Parathyroid adenoma (tissue), 2 donors: ENCODE measurements at regions not wholly inside any gene's neighbourhood (a gene's known extent, or its start where the extent isn't known, plus 50 kb on each side); places are given as distances from the start of the nearest gene placed in this dataset.

ENCODE experiments used
- H2AFZ ChIP-seq: fragments of 300-600 bp; sonication (generic); one replicate; pipeline ENCODE4 v1.7.0; 2017; ENCODE audit warnings: antibody characterized with exemption, mild to moderate bottlenecking
- H3K27ac ChIP-seq: fragments of 300-600 bp; sonication (generic); one replicate; pipeline ENCODE4 v1.7.0; 2017
- H3K27me3 ChIP-seq: fragments of 300-600 bp; sonication (generic); one replicate; pipeline ENCODE4 v1.7.0; 2017; ENCODE audit warnings: low read length; ENCODE audit not compliant: control insufficient read depth, insufficient read depth
- H3K36me3 ChIP-seq: fragments of 300-600 bp; sonication (generic); one replicate; pipeline ENCODE4 v1.7.0; 2017; ENCODE audit warnings: low read length; ENCODE audit not compliant: control insufficient read depth, insufficient read depth
- H3K4me1 ChIP-seq: fragments of 300-600 bp; sonication (generic); one replicate; pipeline ENCODE4 v1.7.0; 2017; ENCODE audit warnings: control low read depth
- H3K4me2 ChIP-seq: fragments of 300-600 bp; sonication (generic); one replicate; pipeline ENCODE4 v1.7.0; 2017; ENCODE audit warnings: low read length
- H3K4me3 ChIP-seq: fragments of 300-600 bp; sonication (generic); one replicate; pipeline ENCODE4 v1.7.0; 2017; ENCODE audit warnings: low read depth, low read length
- H3K79me2 ChIP-seq: fragments of 300-600 bp; sonication (generic); one replicate; pipeline ENCODE4 v1.7.0; 2017; ENCODE audit warnings: control low read depth
- H3K9ac ChIP-seq: fragments of 300-600 bp; sonication (generic); one replicate; pipeline ENCODE4 v1.7.0; 2017; ENCODE audit warnings: mild to moderate bottlenecking
- H3K9me3 ChIP-seq: fragments of 300-600 bp; sonication (generic); one replicate; pipeline ENCODE4 v1.7.0; 2017; ENCODE audit warnings: low read length; ENCODE audit not compliant: control insufficient read depth
- CTCF ChIP-seq: fragments of 300-600 bp; sonication (generic); IDR thresholded peaks from one replicate; pipeline ENCODE4 v1.7.0; 2017; ENCODE audit warnings: antibody characterized with exemption, mild to moderate bottlenecking
- donor health status: primary hyperparathyroidism.

DNA sequence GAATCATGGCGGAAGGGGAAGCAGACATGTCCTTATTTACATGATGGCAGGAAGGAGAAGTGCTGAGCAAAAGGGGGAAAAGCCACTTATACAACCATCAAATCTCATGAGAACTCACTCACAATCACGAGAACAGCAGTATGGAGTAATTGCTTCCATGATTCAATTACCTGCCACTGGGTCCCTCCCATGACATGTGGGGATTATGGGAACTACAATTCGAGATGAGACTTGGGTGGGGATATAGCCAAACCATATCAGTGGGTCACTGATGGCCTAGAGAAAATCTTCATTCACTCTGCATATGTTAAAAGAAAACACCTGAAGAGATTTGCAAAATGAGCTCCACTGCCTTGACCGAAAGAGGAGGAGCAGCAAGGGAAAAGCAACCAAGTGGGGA, 130.3 kb upstream of the FAM20A start:
- Histone ChIP-seq H2AFZ (no peak overlapping the region), H3K36me3 (no peaks in the 10 kb centered on the region), H3K27ac (no peak overlapping the region), H3K79me2 (no peaks in the 10 kb centered on the region), H3K27me3 (no peaks in the 10 kb centered on the region), H3K9ac (no peak overlapping the region), H3K4me1 (peaks cover 24% of the 10 kb centered on the region), H3K4me2 (no peak overlapping the region), H3K9me3 (no peaks in the 10 kb centered on the region), H3K4me3 (no peak overlapping the region)
- TF ChIP-seq CTCF = no peak

GRCh38 chr17:68719431-68719830, 118.3 kb upstream of the FAM20A start:
- no peaks in the 10 kb centered on the region for H3K9me3 ChIP-seq
- no peaks in the 10 kb centered on the region for H3K4me1 ChIP-seq
- H2AFZ ChIP-seq = no peak overlapping the region
- no peaks in the 10 kb centered on the region for H3K27me3 ChIP-seq
- no peak overlapping the region for H3K27ac ChIP-seq
- no peak overlapping the region for H3K4me3 ChIP-seq
- H3K9ac ChIP-seq = no peak overlapping the region
- TF ChIP-seq CTCF = no peak
- no peak overlapping the region for H3K4me2 ChIP-seq
- no peaks in the 10 kb centered on the region for H3K79me2 ChIP-seq
- H3K36me3 ChIP-seq = no peaks in the 10 kb centered on the region

- TF ChIP-seq CTCF = no peak
- Histone ChIP-seq H2AFZ (no peak overlapping the region), H3K36me3 (no peaks in the 10 kb centered on the region)
Observed at GRCh38 chr17:68718926-68719325, 117.8 kb upstream of the FAM20A start.

GRCh38 chr17:68718465-68718864, 117.3 kb upstream of the FAM20A start:
- no peaks in the 10 kb centered on the region for H3K36me3 ChIP-seq
- no peak overlapping the region for H3K9ac ChIP-seq
- TF ChIP-seq CTCF = no peak
- H2AFZ ChIP-seq = no peak overlapping the region
- no peaks in the 10 kb centered on the region for H3K27me3 ChIP-seq
- H3K79me2 ChIP-seq = no peaks in the 10 kb centered on the region
- no peaks in the 10 kb centered on the region for H3K9me3 ChIP-seq
- H3K4me2 ChIP-seq = no peak overlapping the region
- H3K4me3 ChIP-seq = no peak overlapping the region
- no peak overlapping the region for H3K27ac ChIP-seq
- no peaks in the 10 kb centered on the region for H3K4me1 ChIP-seq

More at GRCh38 chr17:68718926-68719325, 117.8 kb upstream of the FAM20A start:
- Histone ChIP-seq H3K27me3 (no peaks in the 10 kb centered on the region), H3K4me3 (no peak overlapping the region), H3K9ac (no peak overlapping the region), H3K4me1 (no peaks in the 10 kb centered on the region), H3K4me2 (no peak overlapping the region), H3K9me3 (no peaks in the 10 kb centered on the region), H3K27ac (no peak overlapping the region), H3K79me2 (no peaks in the 10 kb centered on the region)

DNA sequence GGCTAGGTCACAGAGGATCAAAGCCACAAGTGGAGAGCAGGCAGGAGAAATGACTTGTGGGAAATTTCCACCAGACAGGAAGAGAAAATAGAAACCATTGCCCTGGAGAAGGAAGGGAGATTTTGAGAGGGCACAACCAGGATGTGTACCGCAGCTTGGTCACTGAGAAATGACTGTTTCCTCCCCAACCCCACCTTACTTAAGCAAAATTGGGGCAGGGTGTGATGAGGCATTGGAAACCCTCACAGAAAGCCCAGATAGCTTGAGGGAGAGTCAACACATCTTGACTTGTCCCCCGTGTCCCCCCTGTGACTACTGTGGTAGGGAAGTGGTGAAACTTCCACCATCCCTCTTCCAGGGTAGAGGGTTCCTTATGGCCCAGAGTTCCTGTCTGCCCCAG, 113.5 kb upstream of the FAM20A start:
- no peak overlapping the region for H3K27ac ChIP-seq
- H3K9ac ChIP-seq = no peak overlapping the region
- no peaks in the 10 kb centered on the region for H3K36me3 ChIP-seq
- no peak overlapping the region for H3K4me3 ChIP-seq
- H3K79me2 ChIP-seq = no peaks in the 10 kb centered on the region
- no peaks in the 10 kb centered on the region for H3K9me3 ChIP-seq
- no peak overlapping the region for H2AFZ ChIP-seq
- TF ChIP-seq CTCF = no peak
- no peaks in the 10 kb centered on the region for H3K27me3 ChIP-seq
- H3K4me2 ChIP-seq = no peak overlapping the region
- no peaks in the 10 kb centered on the region for H3K4me1 ChIP-seq
